Sigmoid colon (tissue), 4 donors: ENCODE measurements at regions not wholly inside any gene's neighbourhood (a gene's known extent, or its start where the extent isn't known, plus 50 kb on each side); places are given as distances from the start of the nearest gene placed in this dataset.

Source experiments
- CTCF ChIP-seq, 4 experiments: fragments of 450-650 bp in 3 of 4; fragments of 200-600 bp in 1 of 4; IDR thresholded peaks; one replicate each; pipeline ENCODE4 v1.5.1; 2016 to 2019; ENCODE audit warnings: antibody characterized with exemption in 4 of 4, mild to moderate bottlenecking in 3 of 4, moderate library complexity in 2 of 4
- EP300 ChIP-seq, 4 donors: sonication (generic); formaldehyde crosslinking; IDR thresholded peaks; one replicate each; pipeline ENCODE4 v1.6.1; 2017; ENCODE audit warnings: antibody characterized with exemption in 4 of 4
- POLR2A ChIP-seq, 2 donors: fragments of 450-650 bp; IDR thresholded peaks; one replicate each; pipeline ENCODE4 v1.6.1; 2016; ENCODE audit warnings: antibody characterized with exemption in 2 of 2, mild to moderate bottlenecking in 2 of 2, moderate library complexity in 2 of 2
- POLR2AphosphoS5 ChIP-seq, 4 donors: sonication (generic); formaldehyde crosslinking; IDR thresholded peaks; one replicate each; pipeline ENCODE4 v1.6.1; 2017; ENCODE audit warnings: antibody characterized with exemption in 4 of 4

- TF ChIP-seq EP300 (IDR thresholded peaks at IDR 0.05) (no peak), CTCF (IDR thresholded peaks at IDR 0.05) (no peak), POLR2A (IDR thresholded peaks at IDR 0.05) (no peak), POLR2AphosphoS5 (IDR thresholded peaks at IDR 0.05) (no peak)
These were observed 190.2 kb upstream of the CTBP2 start for GRCh38 chr10:125350519-125350918.
